Neural progenitor cell (in vitro differentiated cells): ENCODE measurements at regions not wholly inside any gene's neighbourhood (a gene's known extent, or its start where the extent isn't known, plus 50 kb on each side); places are given as distances from the start of the nearest gene placed in this dataset.
A peak's percentile ranks its signal among the peaks of the same experiment; 100 is the strongest.

ENCODE experiments used
- DNase-seq: peaks from one replicate; pipeline ENCODE4 v3.0.0-alpha.2; 2016; ENCODE audit warnings: low spot score
- H2AFZ ChIP-seq: fragments of 200-600 bp; sonication (generic); replicated peaks from 2 replicates; pipeline ENCODE4 v1.6.1; 2016; ENCODE audit warnings: antibody characterized with exemption
- H3F3A ChIP-seq: fragments of 200-600 bp; sonication (generic); 2 replicates; pipeline ENCODE4 v1.6.1; 2016; ENCODE audit warnings: antibody characterized with exemption, low read depth
- H3K27ac ChIP-seq: fragments of 200-600 bp; sonication (generic); 2 replicates; pipeline ENCODE4 v1.5.1; 2016; ENCODE audit warnings: mild to moderate bottlenecking
- H3K27me3 ChIP-seq: fragments of 200-600 bp; sonication (generic); 2 replicates; pipeline ENCODE4 v1.6.1; 2016; ENCODE audit warnings: mild to moderate bottlenecking, moderate library complexity
- H3K36me3 ChIP-seq: fragments of 200-600 bp; sonication (generic); 2 replicates; pipeline ENCODE4 v1.5.1; 2016
- H3K4me1 ChIP-seq: fragments of 200-600 bp; sonication (generic); 2 replicates; pipeline ENCODE4 v1.6.1; 2016; ENCODE audit warnings: mixed run types
- H3K4me2 ChIP-seq: fragments of 200-600 bp; sonication (generic); 2 replicates; pipeline ENCODE4 v1.6.1; 2016
- H3K4me3 ChIP-seq: fragments of 200-600 bp; sonication (generic); 2 replicates; pipeline ENCODE4 v1.5.1; 2016
- H3K79me2 ChIP-seq: fragments of 200-600 bp; sonication (generic); 2 replicates; pipeline ENCODE4 v1.6.1; 2016; ENCODE audit warnings: low read depth
- H3K9ac ChIP-seq: fragments of 200-600 bp; sonication (generic); 2 replicates; pipeline ENCODE4 v1.6.1; 2016
- H3K9me3 ChIP-seq: fragments of 200-600 bp; sonication (generic); 2 replicates; pipeline ENCODE4 v1.5.1; 2016; ENCODE audit warnings: low read depth
- H4K20me1 ChIP-seq: fragments of 200-600 bp; sonication (generic); 2 replicates; pipeline ENCODE4 v1.6.1; 2016; ENCODE audit warnings: low read depth
- H3K27ac Mint-ChIP-seq: 3 replicates; pipeline ENCODE4 v1.8.0; 2021; ENCODE audit warnings: mixed read lengths
- H3K27me3 Mint-ChIP-seq: 2 replicates; pipeline ENCODE4 v1.8.0; 2022; ENCODE audit warnings: low read depth, mild to moderate bottlenecking, inconsistent platforms, moderate library complexity, mixed read lengths; ENCODE audit not compliant: insufficient read depth
- H3K36me3 Mint-ChIP-seq: 3 replicates; pipeline ENCODE4 v1.8.0; 2021; ENCODE audit warnings: mixed read lengths
- H3K4me1 Mint-ChIP-seq: 3 replicates; pipeline ENCODE4 v1.8.0; 2021; ENCODE audit warnings: mixed read lengths
- H3K4me3 Mint-ChIP-seq: 3 replicates; pipeline ENCODE4 v1.8.0; 2021; ENCODE audit warnings: mild to moderate bottlenecking, moderate library complexity, mixed read lengths
- H3K9me3 Mint-ChIP-seq: 3 replicates; pipeline ENCODE4 v1.8.0; 2020; ENCODE audit warnings: mixed read lengths
- EZH2 ChIP-seq: fragments of 200-600 bp; sonication (generic); IDR thresholded peaks from 2 replicates; pipeline ENCODE4 v1.6.1; 2017; ENCODE audit warnings: antibody characterized with exemption, mild to moderate bottlenecking, moderate library complexity
- EZH2phosphoT487 ChIP-seq: fragments of 200-600 bp; sonication (generic); IDR thresholded peaks from 2 replicates; pipeline ENCODE4 v1.6.1; 2017; ENCODE audit warnings: antibody characterized with exemption
- TF ChIP-seq, protein P1 (sequence below): fragments of 200-600 bp; sonication (generic); IDR thresholded peaks from 2 replicates; pipeline ENCODE4 v1.5.1; 2017; ENCODE audit warnings: antibody characterized with exemption, mild to moderate bottlenecking

DNA sequence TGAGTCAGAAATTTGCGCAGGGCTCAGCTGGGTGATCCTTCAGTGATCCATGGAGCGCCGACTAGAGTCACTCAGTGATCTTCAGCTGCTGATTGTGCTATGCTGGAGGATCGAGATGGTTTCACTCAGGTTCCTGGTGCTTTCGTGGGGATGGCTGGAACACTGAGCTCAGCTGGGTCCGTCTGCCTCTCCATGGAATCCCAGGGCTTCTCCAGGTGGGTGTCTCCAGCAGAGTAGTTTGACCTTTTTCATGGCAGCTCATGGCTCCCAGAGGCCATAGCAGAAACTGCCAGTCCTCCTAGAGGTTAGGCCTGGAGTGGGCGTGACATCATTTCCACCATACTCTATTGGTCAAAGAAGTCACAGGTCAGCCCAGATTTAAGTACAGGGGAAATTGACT lies 88.8 kb upstream of the SIRPA start:
- Mint-ChIP-seq H3K9me3 (no peaks in the 10 kb centered on the region), H3K4me3 (no peak overlapping the region), H3K27me3 (peaks cover 11% of the 10 kb centered on the region), H3K36me3 (no peaks in the 10 kb centered on the region), H3K4me1 (peaks cover 38% of the 10 kb centered on the region), H3K27ac (no peak overlapping the region)
- H3K79me2 ChIP-seq, result no peaks in the 10 kb centered on the region
- peaks cover 18% of the 10 kb centered on the region for H3F3A ChIP-seq
- no peak overlapping the region for H2AFZ ChIP-seq
- no peak overlapping the region for H3K4me3 ChIP-seq
- H3K9ac ChIP-seq, result no peak overlapping the region
- H4K20me1 ChIP-seq, result no peaks in the 10 kb centered on the region
- peaks cover 38% of the 10 kb centered on the region for H3K27me3 ChIP-seq
- TF ChIP-seq, protein P1, sequence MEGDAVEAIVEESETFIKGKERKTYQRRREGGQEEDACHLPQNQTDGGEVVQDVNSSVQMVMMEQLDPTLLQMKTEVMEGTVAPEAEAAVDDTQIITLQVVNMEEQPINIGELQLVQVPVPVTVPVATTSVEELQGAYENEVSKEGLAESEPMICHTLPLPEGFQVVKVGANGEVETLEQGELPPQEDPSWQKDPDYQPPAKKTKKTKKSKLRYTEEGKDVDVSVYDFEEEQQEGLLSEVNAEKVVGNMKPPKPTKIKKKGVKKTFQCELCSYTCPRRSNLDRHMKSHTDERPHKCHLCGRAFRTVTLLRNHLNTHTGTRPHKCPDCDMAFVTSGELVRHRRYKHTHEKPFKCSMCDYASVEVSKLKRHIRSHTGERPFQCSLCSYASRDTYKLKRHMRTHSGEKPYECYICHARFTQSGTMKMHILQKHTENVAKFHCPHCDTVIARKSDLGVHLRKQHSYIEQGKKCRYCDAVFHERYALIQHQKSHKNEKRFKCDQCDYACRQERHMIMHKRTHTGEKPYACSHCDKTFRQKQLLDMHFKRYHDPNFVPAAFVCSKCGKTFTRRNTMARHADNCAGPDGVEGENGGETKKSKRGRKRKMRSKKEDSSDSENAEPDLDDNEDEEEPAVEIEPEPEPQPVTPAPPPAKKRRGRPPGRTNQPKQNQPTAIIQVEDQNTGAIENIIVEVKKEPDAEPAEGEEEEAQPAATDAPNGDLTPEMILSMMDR, result no peak
- TF ChIP-seq EZH2phosphoT487 (no peak), EZH2 (no peak)
- H3K27ac ChIP-seq, result no peak overlapping the region
- no peak for DNase-seq
- peaks cover 16% of the 10 kb centered on the region for H3K4me1 ChIP-seq
- H3K9me3 ChIP-seq, result no peaks in the 10 kb centered on the region
- H3K4me2 ChIP-seq, result no peak overlapping the region
- H3K36me3 ChIP-seq, result no peaks in the 10 kb centered on the region

DNA sequence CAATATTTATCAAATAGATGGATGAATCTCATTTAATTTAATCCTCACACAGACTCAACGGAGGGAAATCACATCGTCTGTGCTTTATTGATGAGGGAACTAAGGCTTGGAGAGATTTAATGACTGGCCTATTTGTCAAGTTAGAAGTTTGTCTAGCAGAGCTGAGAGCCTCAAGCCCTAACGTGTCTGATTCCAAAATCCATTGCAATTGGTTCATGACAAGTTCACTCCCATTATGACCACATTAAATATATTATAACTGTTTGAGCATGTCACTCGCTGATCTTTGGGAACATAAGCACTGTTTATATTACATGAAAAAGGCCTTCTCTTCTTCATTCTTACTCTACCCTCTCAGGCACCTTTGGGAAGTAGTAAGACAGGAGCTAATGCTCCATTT lies 89.4 kb upstream of the SIRPA start:
- Mint-ChIP-seq H3K4me3 (no peak overlapping the region), H3K4me1 (peaks cover 31% of the 10 kb centered on the region)

DNA sequence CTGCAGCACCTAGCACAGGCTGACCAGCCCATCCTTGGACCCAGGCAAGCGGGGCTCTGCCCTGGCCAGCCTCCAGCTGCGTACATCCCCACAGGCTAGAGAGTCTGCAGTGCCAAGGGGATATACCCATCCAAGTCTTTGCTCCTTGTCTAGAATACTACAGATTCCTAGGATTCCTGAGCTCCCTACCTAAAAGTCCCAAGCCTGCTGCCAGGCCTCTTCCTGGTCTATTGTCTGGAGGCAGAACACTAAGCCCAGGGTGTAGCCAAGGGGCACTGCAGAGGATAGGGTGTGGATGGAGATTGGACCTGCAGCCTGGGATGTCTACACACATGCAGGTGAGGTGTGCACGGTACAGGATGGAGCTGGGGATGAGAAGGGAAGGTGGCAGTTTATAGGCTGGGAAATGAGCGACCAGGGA lies 90.0 kb upstream of the SIRPA start:
- Mint-ChIP-seq H3K36me3 (no peaks in the 10 kb centered on the region), H3K4me1 (peaks cover 25% of the 10 kb centered on the region), H3K27ac (no peak overlapping the region), H3K27me3 (peaks cover 19% of the 10 kb centered on the region), H3K9me3 (no peaks in the 10 kb centered on the region), H3K4me3 (no peak overlapping the region)
- no peak overlapping the region for H2AFZ ChIP-seq
- H3K4me2 ChIP-seq, result peak overlapping the region; percentile 7
- H3K4me3 ChIP-seq, result no peak overlapping the region
- H3K27me3 ChIP-seq, result peaks cover 49% of the 10 kb centered on the region
- no peaks in the 10 kb centered on the region for H3K36me3 ChIP-seq
- peaks cover 18% of the 10 kb centered on the region for H3F3A ChIP-seq
- peak; percentile 51 for DNase-seq
- no peak overlapping the region for H3K9ac ChIP-seq
- no peaks in the 10 kb centered on the region for H4K20me1 ChIP-seq
- no peak overlapping the region for H3K27ac ChIP-seq
- no peaks in the 10 kb centered on the region for H3K79me2 ChIP-seq
- H3K4me1 ChIP-seq, result peaks cover 6% of the 10 kb centered on the region
- no peaks in the 10 kb centered on the region for H3K9me3 ChIP-seq
- TF ChIP-seq EZH2 (no peak), EZH2phosphoT487 (no peak)
- TF ChIP-seq, protein P1, result no peak

More for the DNA sequence above, 89.4 kb upstream of the SIRPA start:
- no peak for DNase-seq
- Mint-ChIP-seq H3K27ac (no peak overlapping the region), H3K36me3 (no peaks in the 10 kb centered on the region), H3K27me3 (peaks cover 17% of the 10 kb centered on the region), H3K9me3 (no peaks in the 10 kb centered on the region)
- Histone ChIP-seq H3K79me2 (no peaks in the 10 kb centered on the region), H3K4me3 (no peak overlapping the region), H3K27me3 (peaks cover 43% of the 10 kb centered on the region), H3K4me1 (peaks cover 9% of the 10 kb centered on the region), H3K4me2 (no peak overlapping the region), H3K36me3 (no peaks in the 10 kb centered on the region), H3K9me3 (no peaks in the 10 kb centered on the region), H3K9ac (no peak overlapping the region), H2AFZ (no peak overlapping the region), H4K20me1 (no peaks in the 10 kb centered on the region), H3F3A (peaks cover 18% of the 10 kb centered on the region), H3K27ac (no peak overlapping the region)
- TF ChIP-seq EZH2, result no peak
- TF ChIP-seq, protein P1, result no peak
- TF ChIP-seq EZH2phosphoT487, result no peak
